ENCODE measurements at regions not wholly inside any gene's neighbourhood (a gene's known extent, or its start where the extent isn't known, plus 50 kb on each side); places are given as distances from the start of the nearest gene placed in this dataset.
A peak's percentile ranks its signal among the peaks of the same experiment; 100 is the strongest.

- TF ChIP-seq SNAI2 (CRISPR knock-in tag; IDR thresholded peaks at IDR 0.05) (no peak), CREB5 (CRISPR knock-in tag; IDR thresholded peaks at IDR 0.05; ENCODE audit: low read depth) (no peak), CSDC2 (CRISPR knock-in tag; IDR thresholded peaks at IDR 0.05) (no peak), ZNF565 (CRISPR knock-in tag; conservative IDR thresholded peaks at IDR 0.05; ENCODE audit: low read depth) (no peak), BACH2 (CRISPR knock-in tag; IDR thresholded peaks at IDR 0.05; ENCODE audit: borderline replicate concordance) (no peak), ZNF8 (CRISPR knock-in tag; IDR thresholded peaks at IDR 0.05) (no peak), ZFP30 (CRISPR knock-in tag; IDR thresholded peaks at IDR 0.05) (no peak), ISL1 (CRISPR knock-in tag; IDR thresholded peaks at IDR 0.05) (no peak), OSR1 (CRISPR knock-in tag; IDR thresholded peaks at IDR 0.05) (no peak), TSHZ2 (CRISPR knock-in tag; IDR thresholded peaks at IDR 0.05) (no peak), GLIS3 (CRISPR knock-in tag; IDR thresholded peaks at IDR 0.05) (no peak), CSRNP3 (CRISPR knock-in tag; IDR thresholded peaks at IDR 0.05) (no peak)
Measured at GRCh38 chr10:63716016-63716580, 194.9 kb downstream of the REEP3 start.

GRCh38 chr10:63717027-63717715 is 196.0 kb downstream of the REEP3 start:
- no peak for ATAC-seq
- TF ChIP-seq TCF4 (CRISPR knock-in tag; IDR thresholded peaks at IDR 0.05; ENCODE audit: borderline replicate concordance): no peak
- TF ChIP-seq TSHZ2 (CRISPR knock-in tag; IDR thresholded peaks at IDR 0.05): peak; percentile 10; the same call in 1 of the 2 replicates

More at GRCh38 chr10:63716016-63716580, 194.9 kb downstream of the REEP3 start:
- no peak for ATAC-seq

- no peak for TF ChIP-seq OSR1 (CRISPR knock-in tag; IDR thresholded peaks at IDR 0.05)
- no peak for TF ChIP-seq ZFP30 (CRISPR knock-in tag; IDR thresholded peaks at IDR 0.05)
- TF ChIP-seq POU6F1 (CRISPR knock-in tag; IDR thresholded peaks at IDR 0.05; ENCODE audit: borderline replicate concordance, low read depth): no peak
- ATAC-seq: no peak
Measured at GRCh38 chr10:63718006-63718405, 196.8 kb downstream of the REEP3 start.

GRCh38 chr10:63718421-63718820 is 197.2 kb downstream of the REEP3 start:
- ATAC-seq: no peak
- TF ChIP-seq TOX (CRISPR knock-in tag; IDR thresholded peaks at IDR 0.05; ENCODE audit: borderline replicate concordance): no peak
- TF ChIP-seq CSDC2 (CRISPR knock-in tag; IDR thresholded peaks at IDR 0.05): no peak
- TF ChIP-seq TCF4 (CRISPR knock-in tag; IDR thresholded peaks at IDR 0.05; ENCODE audit: borderline replicate concordance): no peak
- TF ChIP-seq ZFP30 (CRISPR knock-in tag; IDR thresholded peaks at IDR 0.05): no peak
- TF ChIP-seq ZNF8 (CRISPR knock-in tag; IDR thresholded peaks at IDR 0.05): no peak
- TF ChIP-seq OSR1 (CRISPR knock-in tag; IDR thresholded peaks at IDR 0.05): no peak
